COR-L47 (cell line): ENCODE measurements at regions not wholly inside any gene's neighbourhood (a gene's known extent, or its start where the extent isn't known, plus 50 kb on each side); places are given as distances from the start of the nearest gene placed in this dataset.

Experiments
- DNase-seq: peaks from one replicate; lab custom pipeline; 2025; lab: John Stamatoyannopoulos, UW

DNA sequence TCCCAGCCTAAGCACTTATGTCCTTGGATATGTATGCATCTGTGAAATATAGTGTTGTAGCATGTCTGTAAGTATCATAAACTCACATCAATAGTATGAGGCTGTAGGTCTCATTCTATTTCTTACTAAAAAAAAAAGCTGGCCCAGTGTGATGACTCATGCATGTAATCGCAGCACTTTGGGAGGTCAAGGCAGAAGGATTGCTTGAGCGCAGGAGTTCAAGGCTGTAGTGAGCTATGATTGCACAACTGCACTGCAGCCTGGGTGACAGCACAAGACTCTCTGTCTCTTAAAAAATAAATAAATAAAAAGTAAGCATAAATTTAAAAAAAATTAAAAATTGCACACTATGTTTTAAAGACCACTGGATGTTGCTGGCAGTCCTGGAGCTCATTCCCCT lies 79.1 kb upstream of the SPATA13 start:
- no peak for DNase-seq

DNA sequence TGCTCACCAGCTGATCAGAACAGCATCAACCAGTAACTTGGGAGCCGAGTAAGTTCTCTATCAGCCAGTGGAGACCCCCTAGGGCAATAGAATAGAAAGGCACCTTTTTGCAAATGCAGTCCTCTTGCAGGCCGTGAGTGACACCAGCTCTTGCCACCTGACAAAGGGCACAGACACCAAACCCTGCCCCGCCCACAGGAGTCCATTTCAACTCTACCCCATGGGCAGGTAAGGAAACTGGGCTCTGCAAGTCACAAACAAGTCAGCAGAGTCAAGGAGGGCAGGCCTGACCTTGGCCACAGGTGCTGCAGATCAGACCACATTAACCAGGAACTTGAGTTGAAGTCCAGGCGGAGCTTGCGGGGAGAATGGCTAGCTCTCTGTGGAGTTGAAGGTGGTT lies 77.4 kb upstream of the SPATA13 start:
- DNase-seq, result no peak

DNA sequence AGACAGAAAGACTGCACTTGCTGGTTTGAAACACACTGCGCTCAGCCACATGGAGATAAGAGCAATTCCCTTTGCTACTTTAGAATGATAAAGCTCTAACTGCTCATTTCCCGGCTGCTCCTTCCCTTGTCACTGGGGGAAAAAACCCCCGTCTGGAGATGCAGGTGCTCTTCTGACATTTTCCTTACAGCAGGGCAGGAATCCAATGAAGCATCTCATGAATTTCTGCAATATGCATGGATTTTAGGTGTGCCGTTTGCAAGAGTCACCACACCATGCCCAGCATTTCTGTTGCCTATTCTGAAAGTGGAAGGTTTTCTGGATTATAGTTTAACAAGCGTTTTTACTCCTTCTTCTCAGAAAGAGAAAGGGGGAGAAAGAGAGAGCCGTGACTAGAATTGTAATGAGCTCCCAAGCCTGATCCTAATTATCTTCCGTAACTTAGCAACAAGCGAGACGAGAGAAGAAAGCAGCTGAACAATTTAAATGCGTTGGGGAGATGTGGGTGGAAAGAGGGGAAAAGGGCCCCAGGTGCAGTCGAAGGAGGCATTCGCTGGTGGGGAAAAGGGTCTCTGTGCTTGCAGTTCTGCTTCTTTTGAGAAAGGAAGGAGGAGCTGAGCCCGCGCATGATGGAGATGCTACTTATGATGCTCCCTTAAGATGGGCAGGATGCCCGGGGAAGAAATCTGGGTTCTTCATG lies 76.6 kb upstream of the SPATA13 start:
- DNase-seq, result peak; percentile 54

DNA sequence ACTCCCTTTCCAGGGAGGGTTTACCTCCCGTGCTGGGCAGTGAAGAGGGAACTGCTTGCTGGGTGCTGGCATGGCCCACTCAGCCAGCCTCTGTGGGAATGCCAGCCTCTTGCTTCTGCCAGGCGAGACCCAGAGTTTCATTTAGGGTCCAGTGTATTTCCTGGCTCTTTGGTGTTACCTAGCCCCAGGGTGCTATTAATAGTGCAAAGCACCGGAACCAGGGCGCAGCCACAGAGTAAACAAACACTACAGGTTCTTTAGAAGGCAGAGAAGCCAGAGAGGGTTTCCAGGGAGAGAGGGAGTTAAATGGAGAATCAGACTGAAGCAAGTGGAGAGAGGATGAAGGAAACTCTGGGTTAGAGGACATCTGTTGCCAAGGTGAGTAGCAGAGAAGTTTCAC lies 74.9 kb upstream of the SPATA13 start:
- peak; percentile 68 for DNase-seq

DNA sequence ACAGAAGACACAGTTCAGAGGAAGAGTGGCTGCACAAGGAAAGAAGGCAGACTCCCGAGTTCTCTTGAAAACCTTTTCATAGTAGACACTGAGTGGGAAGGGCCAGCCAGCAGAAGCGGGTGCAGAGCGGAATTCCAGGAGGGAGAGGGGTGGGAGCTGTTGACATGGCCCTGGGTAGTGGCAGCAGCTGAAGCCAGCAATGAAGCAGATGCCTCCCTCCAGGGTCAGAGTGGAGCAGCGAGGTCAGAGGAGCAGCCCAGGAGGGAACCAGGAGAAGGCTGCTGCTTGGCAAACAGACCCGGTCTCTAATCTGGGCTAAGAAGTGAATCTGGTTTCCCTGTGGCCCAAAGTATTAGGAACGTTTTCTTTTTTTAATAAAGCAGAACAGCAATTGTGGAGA lies 73.9 kb upstream of the SPATA13 start:
- DNase-seq, result no peak

DNA sequence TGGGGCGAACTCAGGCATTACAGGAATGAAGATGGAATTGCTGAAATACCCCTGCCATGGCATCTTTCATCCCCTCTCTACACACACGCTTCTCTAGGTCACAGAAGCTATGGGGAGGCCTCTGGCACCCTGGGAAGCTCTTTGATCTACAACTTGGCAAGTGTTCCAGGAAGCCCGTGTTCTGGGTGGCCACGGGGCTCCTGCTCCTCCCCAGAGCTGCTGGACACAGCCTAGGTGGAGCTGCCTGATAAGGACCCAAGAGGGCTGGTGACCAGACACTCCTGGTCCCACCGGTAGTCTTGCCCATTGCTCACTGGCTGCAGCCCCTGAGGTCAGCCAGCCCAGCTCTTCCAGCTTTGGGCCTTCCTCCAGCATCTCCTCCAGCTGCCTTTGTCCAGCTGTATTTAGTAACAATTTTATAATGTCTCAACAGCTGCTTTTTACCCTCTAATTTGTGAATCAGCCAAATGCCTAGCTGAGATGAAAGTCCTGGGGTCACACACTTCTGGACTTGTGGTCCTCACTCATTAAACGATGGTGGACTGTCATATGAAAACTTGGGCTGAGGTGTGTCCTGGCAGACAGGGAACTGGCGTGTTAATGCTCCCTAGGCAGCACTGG lies 72.8 kb upstream of the SPATA13 start:
- DNase-seq, result peak; percentile 8

DNA sequence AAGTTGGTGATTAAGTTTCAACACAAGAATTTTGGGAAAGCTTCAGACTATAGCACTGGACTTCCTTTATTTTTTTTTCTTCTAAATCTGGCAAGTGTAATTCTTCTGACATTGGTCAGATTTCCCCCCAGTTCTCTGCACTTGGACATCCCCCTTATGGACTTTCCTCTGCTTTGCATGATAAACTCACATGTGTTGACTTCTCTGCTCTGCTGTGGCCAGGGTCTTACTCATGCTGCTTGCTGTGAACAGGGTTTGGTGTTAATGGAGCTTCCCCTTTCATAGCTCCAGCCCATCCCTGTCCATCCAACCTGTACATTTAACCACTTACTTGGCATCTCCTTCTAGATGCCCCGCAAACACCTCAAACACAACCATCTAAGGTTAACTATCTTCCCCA lies 70.5 kb upstream of the SPATA13 start:
- DNase-seq, result no peak

DNA sequence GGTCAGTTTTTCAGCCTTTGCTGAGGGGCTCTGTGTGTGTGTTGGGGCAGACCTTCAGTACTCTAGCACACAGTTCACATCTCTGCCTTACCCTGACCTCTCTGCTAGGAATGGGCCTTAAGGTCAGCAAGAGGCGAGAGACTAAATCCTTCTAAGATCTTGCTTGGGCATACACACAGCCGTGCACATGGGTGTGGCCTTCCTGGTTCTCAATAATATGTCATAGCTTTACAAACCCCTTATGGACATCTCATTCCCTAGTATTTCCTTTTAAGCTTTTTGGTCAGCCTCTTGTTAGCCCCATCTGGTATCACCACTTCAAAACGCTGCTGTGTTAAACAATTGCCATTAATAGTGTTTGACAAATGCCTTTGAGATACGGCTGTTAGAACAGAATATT lies 69.4 kb upstream of the SPATA13 start:
- DNase-seq, result no peak

DNA sequence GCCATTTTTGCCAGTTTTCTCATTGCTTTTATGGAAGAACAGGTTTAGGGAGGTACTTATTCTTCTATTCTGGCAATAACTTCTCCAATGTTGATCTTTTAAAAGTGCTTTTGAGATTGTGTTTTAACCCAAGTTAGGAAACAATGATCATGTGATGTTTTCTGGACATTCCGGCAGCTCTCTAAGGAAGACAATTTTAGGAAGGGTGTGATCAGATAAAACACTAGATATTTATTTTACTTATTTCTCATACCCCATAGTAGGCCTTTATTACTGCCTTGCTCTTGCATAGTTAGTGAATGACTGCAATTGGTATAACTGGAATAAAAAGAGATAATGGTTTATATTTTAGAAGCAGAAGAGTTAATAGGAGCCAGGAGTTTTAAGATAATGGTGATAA lies 68.4 kb upstream of the SPATA13 start:
- DNase-seq, result no peak

DNA sequence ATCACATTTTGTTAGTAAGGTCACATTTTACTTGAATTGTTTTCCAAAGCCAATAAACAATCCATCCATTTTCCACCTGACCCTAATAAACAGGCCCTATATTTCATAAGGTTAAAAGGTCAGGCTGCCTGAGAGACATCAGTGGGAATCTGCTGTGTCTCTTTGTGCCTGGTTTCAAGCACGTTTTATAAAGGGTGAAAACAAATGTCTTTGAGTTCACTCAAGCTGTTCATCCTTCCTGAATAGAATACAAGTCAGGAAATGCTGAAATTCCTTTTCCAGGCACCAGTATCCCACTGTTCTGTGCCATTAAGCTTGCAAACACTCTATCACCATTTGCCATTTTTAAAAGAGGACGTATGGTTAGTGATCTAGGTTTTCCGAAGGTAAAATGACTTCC lies 67.5 kb upstream of the SPATA13 start:
- no peak for DNase-seq

DNA sequence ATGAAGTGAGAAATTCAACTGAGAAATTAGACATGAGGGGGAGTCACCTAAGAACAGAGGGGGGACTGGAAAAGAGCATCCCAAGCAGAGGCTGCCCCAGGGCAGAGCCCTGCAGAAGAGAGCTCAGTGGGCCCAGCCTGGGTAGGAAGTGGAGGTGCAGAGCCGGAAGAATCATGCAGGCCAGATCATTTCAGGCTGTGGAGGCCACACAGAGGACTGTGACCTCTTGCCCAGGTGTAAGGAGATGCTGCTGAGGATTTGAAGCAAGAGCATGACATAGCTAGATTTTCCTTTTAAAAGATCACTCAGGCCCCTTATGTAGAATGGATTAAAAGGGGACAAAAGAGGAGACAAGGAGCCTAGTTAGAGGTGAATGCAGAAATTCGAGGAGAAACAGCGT lies 63.9 kb upstream of the SPATA13 start:
- DNase-seq, result no peak

DNA sequence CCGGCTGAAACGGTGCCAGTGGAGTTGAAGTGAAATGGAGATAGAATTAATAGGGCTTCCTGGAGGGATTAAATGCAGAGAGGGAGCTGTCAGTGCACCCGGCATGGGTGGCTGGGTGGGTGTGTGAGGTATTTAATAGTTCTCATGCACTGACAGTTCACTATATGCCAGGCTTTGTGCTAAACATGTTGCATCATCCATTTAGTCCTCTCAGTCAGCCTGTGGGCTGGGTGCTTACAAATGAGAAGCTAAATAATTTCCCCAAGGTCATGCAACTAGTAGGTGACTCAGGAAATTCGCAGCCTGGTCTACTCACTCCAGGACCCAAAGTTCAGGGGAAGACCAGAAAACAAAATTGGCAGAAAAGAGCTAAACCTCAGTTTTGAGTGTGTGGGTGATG lies 63.5 kb upstream of the SPATA13 start:
- DNase-seq, result no peak

DNA sequence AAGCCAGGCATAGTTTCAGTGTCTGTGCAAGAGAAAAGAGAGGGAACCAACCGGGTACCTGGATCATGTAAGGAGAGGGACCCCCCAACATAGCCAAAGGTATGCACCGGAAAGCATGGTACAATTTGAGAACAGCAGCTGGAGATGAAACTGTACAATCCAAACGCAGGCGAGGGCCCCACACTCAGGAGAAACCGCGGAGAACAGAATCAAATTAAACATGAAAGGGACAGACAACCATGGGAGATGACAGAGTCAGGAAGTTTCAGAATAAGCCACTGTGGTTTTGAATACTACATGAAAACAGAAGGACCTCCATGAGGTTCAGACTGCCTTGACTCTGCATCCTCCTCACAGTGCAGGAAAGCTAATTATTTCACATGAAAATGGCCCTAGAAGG lies 62.9 kb upstream of the SPATA13 start:
- no peak for DNase-seq

DNA sequence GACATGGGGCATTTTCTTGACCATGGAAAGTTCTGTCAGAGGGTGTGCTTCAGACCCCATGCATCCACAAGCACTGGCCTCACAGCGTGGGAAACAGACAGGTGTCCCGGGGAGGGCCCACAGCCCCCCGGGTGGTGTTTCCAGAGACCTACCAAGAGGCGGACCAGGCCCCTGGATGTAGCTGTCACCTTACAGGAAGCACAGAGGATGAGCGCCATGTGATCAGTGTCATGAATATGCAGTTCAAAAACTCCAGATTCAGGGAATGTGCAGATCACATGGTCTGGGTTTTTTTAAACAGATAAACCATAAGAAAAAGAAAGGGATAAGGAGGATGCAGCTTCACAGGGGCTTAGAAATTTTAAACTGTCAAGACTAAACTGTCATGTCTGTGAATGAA lies 61.0 kb upstream of the SPATA13 start:
- no peak for DNase-seq

DNA sequence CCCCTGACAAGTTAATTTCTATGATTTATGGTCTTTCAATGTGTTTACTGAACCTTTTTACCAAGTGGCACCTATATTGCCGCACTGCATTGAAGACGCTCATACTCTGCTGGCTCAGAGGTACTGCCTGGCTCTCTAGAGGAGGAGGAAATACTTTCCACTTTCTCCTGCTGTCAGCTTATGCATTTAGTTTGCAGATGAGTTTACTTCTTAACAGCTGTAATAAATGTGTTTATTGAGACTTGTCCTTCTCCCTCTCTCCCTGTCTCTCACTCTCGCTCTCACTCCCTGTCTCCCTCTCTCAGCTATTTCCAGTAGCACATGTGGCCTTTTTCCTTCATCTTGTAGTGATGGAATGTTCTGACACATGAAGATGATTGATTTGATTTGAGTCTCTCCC lies 60.3 kb upstream of the SPATA13 start:
- DNase-seq, result no peak

DNA sequence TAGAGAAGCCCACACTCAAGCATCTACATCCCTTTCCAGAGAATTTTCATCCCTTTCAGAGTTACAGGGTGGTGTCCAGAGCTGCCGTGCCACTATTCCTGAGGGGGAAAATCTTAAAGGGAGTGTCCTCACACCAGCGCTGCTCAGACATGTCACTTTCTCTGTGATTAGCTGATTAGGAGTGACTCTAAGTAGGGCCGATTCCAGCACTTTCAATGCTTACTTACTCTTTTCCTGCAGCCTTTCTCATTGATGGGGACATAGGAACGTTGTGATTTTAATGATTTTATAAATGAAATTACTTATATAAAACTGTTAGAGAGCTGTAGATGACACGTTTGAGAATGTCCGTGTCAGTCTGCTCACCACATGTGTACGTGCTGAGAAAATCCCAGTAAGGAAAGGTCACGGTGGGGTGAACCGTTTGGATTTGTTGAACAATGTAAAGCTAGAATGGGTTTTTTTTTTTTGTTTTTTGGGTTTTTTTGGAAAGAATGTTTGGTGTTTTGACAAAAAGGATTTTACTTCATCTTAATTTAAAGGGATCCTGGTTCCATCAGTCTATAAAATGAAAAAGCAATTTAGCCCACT lies 56.6 kb upstream of the SPATA13 start:
- no peak for DNase-seq

DNA sequence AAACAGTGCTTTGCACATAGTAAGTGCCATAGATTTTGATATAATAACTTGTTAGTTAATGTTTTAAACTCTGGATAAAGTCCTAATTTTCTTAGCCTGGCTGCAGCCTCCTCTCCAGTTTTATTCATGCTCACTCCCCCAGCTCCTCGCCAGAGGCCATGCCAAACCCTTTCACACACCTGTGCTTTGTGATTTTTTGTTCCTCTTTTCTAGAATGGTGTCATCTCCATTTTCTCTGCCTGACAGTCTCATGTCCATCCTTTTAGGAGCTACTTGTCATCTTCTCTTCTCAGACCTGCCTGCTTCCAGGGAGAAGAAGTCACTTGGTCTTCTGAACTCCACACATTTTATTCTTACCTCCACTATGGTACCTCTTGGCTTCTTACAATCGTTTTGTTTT lies 55.8 kb upstream of the SPATA13 start:
- no peak for DNase-seq

DNA sequence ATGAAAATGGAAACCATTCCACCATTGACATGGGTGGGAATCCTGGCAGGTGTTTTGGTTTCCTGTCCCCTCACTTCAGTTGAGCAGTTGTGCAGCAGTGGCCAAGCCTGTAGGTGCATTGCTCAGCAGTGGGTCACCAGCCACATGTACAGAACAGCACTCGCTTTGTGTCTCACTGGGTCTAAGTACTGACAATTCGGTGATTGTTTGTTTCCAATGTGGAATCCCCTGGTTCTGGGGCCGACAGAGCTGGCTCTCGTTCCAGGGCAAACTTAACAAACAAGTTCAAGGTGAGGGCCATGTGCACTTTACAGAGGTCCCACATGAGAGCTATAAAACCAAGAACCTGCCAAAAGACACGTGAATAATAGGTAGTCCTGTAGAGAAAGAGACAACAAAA lies 54.1 kb upstream of the SPATA13 start:
- DNase-seq, result no peak

DNA sequence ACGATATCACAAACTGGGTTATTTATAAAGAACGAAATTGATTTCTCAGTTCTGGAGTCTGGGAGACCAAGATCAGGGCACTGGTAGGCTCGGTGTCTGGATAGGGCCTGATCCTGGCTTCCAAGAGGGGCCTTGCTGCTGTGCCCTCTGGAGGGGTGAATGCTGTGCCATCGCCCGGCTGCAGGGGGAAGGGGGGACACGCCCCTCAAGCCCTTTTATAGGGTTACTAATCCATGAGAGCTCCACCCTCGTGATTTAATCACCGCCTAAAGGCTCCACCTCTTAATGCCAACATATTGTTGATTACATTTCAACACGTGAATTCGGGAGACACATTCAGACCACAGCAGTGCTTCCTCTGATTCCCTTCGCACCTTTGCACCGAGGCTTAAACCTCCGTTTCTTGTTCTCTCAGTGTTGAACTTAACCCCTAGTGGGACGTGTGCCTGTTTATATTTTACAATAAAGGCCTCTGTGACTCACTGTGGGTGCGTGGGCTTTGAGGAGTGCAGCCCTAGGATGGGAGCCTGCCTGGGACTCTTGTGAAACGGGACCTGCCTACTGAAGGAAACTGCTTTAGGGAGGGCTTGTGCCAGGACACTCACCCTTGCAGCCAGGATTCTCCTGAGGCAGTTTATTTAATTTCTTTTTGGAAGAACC lies 52.4 kb upstream of the SPATA13 start:
- DNase-seq, result no peak

DNA sequence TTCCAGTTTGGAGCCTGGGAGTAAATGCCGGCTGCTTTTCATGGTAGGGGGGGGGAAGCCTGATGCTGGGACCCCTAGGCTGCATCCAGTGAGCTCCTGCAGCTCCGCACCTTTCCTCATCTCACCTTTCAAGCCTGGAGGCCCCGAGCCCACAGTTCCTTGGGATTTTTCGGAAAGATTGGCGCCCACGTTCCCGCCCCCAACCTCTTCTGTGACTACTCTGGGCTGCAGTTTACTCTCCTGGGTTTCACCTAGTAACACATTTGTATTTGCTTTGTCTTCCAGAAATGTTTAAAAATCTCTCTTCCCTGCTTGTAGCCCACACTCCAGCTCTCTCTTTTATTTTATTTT lies 51.9 kb upstream of the SPATA13 start:
- DNase-seq, result no peak

DNA sequence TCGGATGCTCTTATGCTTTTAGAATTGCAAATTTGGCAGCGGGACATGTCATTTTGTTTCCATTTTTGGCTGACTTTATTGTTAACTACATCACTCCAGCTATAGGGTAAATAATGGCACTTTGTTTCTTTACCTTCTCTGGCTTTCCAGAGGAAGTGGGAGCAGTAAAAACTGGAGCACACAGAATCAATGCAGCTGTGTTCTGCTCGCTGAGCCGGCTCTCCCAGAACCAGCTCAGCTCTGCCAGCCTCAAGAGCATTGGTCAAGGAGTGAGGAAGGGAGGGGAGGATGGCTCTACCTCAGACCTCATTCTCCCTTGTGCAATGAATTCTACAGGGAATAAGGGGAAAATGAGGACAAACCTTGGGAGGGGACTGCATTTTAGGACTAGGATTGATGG lies 50.5 kb upstream of the SPATA13 start:
- no peak for DNase-seq
